NT2/D1 (cell line): ENCODE measurements at regions not wholly inside any gene's neighbourhood (a gene's known extent, or its start where the extent isn't known, plus 50 kb on each side); places are given as distances from the start of the nearest gene placed in this dataset.

Experiments
- SUZ12 ChIP-seq: IDR thresholded peaks from 2 replicates; pipeline ENCODE4 v1.6.1; 2011; ENCODE audit not compliant: insufficient read length, insufficient read depth; ENCODE audit errors: extremely low read depth
- YY1 ChIP-seq: IDR thresholded peaks from 2 replicates; pipeline ENCODE4 v1.6.1; 2011; ENCODE audit not compliant: insufficient read length, insufficient read depth
- ZNF274 ChIP-seq: IDR thresholded peaks from 2 replicates; pipeline ENCODE4 v1.6.1; 2011; ENCODE audit warnings: mild to moderate bottlenecking, low read depth, low read length

DNA sequence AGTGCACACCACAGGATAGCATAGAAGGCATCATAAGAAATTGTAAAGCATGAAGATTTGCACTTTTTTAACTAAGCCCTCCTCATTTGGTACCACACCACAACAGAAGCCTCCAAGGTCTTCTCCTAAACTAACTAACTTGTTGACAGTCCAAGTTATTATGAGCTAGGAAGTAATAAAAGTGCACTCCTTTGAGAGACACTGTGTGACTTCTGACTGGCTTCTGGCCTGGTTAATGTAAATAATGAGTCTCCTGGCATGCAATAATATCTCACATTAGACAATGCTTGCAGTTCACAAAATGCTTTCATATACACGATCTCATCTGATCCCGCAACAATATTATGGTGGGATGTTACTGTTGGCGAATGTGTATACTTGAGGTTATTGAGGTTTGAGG is 103.9 kb upstream of the SLC24A5 start:
- TF ChIP-seq ZNF274: no peak
- TF ChIP-seq YY1: no peak
- no peak for TF ChIP-seq SUZ12
